ENCODE measurements at regions not wholly inside any gene's neighbourhood (a gene's known extent, or its start where the extent isn't known, plus 50 kb on each side); places are given as distances from the start of the nearest gene placed in this dataset.

DNA sequence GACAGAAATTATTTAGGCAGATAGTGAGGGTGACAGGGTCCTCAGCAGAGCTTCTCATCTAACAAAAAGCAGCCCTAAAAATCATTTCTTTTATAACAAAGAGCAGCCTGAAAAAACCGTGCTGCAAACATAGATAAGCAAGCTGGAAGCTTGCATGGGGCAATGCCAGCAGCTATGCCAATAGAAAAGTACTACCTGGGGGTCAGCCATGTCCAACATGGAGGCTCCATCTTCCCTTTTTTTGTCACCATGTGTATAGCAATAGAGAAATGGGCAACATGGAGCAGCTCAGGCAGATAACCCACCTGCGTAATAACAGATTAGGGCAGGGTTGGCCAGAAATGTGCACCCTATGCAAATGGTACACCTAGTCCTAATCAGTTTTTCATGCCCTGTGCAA, 57.4 kb upstream of the IGLL5 start:
- TF ChIP-seq GATA1 (IDR thresholded peaks at IDR 0.05; ENCODE audit: low read depth, low read length), result no peak
- TF ChIP-seq POLR2A (IDR thresholded peaks at IDR 0.05; ENCODE audit: low read length), result no peak
